ENCODE measurements at regions not wholly inside any gene's neighbourhood (a gene's known extent, or its start where the extent isn't known, plus 50 kb on each side); places are given as distances from the start of the nearest gene placed in this dataset.

DNA sequence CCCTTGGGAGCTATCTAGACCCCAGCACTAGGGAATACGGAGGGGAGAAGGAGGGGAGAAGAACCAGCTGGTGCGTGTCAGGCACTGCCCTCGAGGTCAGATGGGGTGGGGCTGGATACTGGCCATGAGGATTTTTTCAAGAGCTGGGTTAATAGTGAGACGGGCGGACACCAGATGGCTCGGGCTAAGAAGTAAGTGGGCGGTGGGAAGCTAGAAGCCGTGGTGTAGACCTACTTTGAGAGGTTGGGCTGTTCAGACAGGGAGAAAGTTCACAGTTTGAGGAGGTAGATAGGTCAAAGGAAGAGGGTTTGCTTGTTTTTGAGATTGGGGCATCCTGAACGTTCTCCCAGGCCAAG lies 303.8 kb downstream of the SEC14L1 start:
- no peak for DNase-seq (ENCODE audit: low read depth in 2 of 2)

DNA sequence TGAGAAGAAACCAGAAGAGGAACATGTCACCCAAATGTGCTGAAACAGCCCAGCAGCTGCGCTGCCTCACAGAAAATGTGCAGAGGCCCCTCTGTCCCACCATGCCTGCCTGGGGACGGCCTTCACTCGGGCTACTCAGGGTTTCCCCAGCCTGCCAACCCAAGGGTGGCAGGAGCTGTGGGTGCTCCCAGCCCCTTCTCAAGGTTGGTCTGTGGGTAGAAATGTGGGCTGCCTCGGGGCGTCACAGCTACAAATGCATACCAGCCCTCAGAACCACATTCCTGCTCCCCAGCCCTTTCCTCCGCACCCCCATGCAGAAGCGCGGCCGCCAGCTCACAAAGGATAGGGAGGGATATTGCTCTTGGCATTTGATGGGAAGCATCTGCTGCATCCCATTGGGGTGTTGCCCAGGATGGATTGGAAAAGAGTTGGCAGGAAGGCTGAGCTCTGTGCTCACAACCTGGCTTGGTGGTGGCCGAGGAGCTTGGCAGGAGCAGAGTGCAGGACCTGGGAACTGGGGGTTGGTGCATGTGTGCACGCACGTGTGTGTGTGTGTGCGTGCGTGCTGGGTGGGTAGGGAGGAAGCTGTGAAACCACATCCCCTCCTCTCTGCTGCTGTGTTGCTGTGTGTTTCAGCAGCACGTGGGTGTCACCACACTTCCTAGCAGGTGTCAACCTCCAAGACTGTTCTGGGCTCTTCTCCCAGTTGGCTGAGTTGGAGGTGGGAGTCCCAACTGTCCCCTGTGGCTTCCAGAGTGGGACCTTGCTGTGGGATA lies 304.4 kb downstream of the SEC14L1 start:
- peak in 1 of 2 donors; percentile 64 for DNase-seq (ENCODE audit: low read depth in 2 of 2)

DNA sequence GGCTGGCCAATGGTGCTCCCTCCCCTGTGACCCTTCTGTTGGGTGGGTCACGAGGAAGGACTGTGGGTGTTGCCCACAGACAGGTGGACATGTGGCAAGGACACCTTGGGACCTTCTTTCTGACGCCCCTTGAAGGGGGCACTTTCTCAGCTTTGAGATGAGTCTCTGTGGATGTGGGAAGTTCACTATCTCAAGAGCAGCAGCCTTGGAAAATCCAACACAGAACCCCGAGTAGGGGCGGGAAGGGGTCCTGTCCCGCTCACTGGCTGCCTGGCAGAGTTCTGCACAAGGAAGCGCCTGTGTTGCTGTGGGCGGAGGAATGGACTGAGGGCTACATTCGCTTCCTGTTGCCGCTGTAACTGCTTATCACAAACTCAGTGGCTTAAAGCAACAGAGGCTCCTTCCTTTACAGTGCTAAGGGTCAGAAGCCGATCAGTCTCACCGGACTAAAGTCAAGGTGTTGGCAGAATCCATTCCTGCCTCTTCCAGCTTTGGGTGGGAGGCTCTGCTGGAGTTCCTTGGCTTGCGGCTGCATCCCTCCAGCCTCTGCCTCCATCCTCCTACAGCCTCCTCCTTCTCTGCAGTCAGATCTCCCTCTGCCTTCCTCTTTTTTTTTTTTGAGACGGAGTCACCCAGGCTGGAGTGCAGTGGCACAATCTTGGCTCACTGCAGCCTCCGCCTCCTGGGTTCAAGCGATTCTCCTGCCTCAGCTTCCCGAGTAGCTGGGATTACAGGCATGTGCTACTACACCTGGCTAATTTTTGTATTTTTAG lies 305.2 kb downstream of the SEC14L1 start:
- no peak for DNase-seq (ENCODE audit: low read depth in 2 of 2)

DNA sequence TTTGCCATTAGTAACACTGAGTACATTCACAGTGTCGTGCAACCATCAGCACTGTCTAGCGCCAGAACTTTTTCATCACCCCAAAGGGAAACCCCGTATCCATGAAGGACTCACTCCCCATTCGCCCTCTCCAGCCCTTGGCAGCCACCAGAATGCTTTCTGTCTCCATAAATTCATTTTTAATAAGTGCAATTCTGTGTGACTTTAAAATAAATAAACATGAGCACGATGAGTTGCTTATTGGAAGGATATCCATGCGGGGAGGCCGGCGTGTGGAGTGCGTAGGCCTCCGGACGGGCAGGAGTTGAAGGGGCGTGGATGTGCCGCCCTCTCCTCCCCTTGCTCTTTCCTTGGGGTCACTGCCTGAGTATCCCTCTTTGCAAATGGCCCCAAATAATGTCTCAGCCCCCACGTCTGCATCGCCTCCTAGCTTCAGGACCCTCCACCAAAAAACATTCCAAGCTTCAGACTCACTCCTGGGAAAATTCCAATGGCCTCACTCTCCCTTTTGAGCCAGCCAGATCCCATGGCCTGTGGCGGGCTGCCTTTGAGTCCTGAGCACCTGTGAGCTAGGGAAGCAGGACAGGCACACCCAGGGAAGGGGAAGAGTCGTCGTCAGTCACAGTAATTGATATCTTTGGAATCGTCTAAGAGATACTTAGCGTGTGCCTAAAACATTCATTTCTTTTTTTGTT lies 306.3 kb downstream of the SEC14L1 start:
- DNase-seq (ENCODE audit: low read depth in 2 of 2), result no peak

DNA sequence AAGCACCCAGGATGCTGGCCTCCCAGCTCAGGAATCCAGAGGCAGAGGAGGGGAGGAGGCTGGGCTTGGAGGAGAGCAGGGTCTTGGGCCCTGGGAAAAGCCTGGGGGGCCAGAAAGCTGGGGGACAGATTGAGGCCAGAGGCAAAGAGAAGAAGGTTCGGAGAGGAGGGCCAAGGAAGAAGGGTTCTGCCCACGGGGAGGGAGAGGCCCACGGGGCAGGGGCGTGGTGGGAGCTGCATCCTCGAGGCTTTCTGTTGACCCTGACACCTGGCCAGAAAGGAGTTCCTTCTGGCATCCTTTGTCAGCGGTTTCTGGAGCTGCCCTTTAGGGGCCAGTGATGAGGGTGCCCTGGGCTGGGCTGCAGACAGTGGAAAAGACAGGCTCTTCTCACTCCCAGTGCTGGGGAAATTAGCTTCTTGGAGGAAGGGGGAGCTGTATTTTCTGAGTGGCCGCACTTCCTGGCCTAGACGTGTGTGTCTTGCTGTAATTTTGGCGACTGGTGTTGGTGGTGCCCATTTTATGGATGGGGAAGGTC lies 308.7 kb downstream of the SEC14L1 start:
- no peak for DNase-seq (ENCODE audit: low read depth in 2 of 2)

DNA sequence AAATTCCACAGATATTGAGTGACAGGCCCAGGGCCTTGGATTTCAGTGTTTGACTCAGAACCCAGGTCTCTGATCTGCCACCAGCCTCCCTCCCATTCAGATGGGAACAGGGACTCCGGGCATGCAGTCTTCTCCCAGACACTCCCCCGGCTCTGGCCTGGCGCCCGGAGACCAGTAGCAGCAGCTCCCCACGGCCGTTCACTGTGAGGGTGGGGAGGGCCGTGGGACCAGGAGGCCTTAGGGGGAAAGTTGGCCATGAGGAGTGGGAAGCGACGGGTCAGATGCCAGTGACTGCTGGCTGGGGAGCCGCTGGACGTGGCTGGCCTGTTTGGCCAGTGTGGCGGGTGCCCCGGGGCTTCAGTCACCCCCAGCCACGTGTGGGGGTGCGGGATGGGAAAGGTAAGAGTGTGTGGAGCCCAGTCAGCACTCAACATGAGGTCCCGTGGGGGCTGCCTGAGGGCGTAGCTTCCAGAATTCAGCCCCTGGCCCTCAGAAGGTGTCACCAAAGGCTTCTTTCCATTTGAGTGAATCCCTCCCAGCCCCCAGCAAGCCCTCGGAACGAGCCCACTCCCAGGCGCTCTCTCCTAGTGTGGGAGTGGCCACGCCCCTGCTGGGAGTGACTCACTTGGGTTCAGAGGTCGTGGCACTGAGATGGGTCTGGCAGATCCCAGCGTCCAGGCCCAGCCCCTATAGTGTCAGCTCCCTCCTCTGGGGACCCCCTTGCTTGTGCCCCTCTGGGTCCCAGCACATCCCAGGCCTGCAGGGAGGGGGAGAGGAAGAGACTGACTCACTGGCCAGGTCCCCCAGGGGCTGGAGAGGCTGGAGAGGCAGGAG lies 309.4 kb downstream of the SEC14L1 start:
- peak in 1 of 2 donors; percentile 71 for DNase-seq (ENCODE audit: low read depth in 2 of 2)

DNA sequence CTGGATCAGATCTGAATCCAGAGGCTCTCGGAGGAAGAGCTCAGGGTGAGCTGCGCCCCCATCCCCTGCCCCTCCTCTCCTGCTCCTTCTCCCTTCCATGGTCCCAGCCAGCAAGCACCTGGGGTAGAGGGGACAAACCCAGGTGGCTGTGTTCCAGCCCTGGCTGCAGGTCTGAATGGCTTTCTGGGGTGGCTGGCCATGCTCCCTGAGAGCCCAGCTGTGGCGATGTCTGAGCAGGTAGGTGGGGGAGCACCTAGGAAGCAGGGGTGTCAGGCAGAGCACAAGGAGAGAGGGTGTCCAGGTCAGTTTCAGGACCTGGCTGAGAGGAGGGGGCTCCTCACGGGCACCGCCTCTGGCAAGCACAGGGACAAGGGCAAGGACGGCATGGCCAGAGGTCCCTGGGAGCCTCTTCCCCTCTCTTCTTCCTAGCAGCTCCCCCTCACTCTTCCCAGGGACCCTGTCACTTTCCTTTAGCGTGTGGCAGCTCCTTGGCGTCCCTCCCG lies 310.0 kb downstream of the SEC14L1 start:
- no peak for DNase-seq (ENCODE audit: low read depth in 2 of 2)

DNA sequence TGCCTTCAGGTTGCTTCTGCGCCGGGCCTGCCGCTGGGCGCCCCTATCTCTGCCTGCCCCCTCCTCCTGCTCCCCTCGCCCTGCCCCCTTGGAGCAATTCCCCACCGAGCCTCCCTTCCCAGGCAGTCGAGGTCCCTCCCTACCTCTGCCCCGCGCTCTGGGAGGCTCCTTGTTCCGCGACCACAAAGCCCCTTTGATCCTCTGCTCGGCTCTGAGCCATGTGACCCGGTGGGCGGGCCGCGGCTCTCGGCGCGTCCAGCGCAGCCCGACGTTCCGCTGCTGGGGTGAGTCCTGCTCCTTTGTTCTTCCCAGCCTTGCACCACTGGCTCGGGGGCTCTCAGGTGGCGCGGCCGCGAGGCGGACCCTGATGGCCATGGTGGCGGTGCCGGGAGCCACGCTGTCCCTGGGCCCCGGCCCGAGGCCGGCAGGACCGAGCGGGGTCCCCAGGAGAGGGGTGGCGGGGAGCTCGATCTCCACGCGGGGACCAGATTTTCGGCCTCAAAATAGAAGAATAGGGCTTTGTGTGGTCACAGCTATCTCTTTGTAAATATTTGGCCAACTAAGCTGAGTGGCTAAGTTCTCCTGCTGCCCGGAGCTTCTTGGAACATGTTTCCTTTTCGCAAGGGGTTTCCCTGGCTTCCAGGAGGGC lies 310.6 kb downstream of the SEC14L1 start:
- DNase-seq (ENCODE audit: low read depth in 2 of 2), result peak in 1 of 2 donors; percentile 68

DNA sequence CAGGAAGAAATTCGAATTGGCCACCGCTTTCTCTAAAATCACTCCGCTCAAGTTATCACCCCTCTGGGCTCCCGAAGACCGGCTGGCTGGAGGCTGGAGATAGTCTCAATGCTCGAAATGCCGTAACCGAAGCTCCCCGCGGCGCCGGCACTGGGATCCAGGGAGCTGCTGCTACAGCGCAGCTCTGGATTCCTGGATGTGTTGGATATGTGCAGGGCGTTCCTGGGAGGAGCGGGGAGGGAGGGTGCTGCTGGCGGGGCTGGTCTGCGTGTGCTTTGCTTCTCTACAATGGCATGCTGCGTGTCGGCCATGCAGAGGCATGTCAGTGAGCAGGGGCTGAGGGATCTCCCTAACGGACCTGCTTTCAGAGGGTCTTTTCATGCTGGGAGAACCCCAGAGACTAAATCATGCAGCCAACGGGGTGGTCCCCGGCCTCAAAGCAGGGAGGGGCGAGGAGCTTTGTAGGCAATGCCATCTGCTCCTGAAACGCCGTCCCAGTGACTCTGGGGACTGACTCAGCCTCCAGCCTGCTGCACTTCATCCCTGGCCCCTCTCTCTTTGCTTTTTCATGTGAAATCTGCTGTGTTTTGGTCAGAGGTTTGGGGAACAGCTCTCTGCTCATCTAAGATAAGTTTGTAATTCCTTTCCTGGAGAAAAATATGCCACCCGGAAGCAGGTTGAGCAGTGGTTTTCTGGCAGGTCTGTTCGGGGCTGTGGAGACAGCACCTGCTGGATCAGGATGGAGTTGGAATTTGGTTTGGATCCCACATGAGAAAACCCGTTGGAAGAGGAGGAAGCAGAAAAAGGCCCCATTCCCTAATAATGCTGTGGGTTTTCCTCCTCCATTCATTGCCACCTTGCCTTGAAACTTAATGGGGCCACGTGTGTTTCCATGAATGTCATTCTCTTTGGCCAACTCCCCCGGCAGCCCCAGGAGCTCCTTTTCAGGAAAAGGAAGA lies 311.4 kb downstream of the SEC14L1 start:
- no peak for DNase-seq (ENCODE audit: low read depth in 2 of 2)

DNA sequence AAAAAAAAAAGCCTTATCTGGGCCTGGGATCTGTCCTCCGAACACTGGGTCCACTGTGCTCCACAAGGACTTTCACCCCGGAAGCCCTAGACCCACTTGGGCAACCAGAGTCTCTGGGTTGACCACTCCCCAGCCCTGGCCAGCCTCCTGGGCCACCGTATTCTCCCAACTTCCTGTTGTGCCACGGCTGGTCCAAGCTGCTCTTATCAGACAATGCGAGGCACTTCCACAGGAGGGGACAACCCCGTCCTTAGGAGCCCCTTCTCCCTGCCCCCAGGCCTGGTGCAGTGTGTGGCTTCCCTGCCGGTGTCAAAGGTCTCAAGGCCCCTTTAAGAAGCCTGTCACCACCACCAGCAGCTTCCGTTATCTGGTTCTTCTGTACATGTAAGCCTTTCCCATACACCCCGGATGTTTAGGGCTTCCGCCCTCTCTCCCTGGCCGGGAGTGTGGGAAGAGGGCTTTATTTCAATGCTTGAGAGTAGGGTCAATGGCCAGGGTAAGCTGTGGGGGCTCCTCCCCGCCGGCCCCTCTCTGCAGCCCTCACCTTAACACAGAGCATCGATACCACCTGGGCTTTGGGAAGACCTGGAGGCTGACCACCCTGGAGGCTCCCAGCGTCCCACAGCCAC lies 313.0 kb downstream of the SEC14L1 start:
- DNase-seq (ENCODE audit: low read depth in 2 of 2), result no peak

DNA sequence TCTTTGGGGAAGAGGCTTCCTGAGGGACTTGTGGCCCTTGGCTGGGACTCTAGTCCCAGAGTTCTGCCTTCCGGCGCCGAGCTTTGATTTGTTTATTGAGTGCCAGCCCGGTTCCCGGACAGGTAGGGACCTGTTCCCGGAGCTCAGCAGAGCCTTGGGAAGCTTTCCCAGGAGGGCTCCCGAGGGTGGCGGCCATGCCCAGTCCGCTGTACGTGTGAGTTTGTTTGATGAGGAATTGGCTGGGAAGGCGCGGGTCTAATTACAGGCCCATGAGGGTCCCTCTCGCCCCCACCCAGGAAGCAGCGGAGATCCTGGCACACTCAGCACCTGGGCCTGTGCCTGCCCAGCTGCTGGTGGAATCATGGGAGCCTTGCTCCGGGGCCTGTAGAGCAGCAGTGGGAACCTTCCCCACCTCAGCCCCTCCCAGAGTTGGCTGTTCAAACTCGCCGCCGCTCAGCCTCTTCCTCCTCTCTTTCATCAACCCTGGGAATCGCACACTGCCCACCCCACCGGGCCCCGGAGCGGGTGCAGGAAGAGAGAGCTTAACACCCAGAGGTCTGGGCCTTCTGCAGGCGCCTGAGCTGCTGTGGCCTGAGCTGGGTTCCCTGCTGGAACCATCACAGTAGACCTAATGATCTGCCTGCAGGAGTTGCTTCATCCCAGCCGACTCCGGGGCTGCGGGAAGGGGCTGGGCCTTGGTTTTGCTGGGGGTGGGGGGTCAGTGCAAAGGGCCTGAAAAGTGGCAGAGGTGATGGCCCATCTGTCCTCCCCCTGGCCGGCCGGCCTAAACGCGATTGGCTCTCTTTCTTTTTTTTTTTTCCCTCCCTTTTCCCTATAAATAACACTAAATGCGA lies 313.7 kb downstream of the SEC14L1 start:
- DNase-seq (ENCODE audit: low read depth in 2 of 2), result no peak

DNA sequence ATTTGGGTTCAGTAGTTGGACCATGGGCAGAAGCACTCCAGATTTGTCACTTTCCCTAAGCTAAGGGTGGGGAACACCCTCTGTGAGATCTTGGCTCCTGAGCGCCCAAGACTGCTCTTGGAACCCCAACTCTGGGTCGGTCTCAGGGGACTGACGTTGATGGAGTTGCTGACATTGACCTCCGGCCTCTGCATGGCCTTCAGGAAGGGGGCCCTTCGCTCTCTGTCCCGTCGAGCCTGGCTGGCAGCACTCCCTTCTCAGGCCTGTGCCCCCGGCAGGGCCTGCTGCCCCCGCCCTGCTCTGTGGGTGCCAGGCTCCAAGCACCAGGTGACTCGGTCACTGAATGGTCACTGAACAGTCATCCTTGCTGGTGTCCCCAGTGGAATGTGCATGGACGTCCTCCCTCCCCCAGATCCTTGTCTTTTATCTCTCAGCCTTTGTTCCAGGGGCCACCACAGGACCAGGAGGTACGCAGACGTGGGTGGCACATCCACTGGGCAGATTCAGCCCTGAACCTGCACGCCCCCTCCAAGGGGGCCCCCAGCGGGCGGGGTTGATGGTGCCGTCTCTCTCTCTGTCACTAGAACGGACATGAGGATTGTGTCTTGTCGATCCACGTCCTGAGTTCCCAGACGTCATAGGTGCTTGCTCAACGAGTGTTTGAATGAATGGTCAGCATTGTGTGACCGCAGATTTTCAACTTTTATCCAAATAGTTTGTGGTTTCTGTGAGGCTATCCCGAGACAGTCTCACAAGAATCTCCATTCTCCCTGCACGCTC lies 314.5 kb downstream of the SEC14L1 start:
- DNase-seq (ENCODE audit: low read depth in 2 of 2), result no peak

DNA sequence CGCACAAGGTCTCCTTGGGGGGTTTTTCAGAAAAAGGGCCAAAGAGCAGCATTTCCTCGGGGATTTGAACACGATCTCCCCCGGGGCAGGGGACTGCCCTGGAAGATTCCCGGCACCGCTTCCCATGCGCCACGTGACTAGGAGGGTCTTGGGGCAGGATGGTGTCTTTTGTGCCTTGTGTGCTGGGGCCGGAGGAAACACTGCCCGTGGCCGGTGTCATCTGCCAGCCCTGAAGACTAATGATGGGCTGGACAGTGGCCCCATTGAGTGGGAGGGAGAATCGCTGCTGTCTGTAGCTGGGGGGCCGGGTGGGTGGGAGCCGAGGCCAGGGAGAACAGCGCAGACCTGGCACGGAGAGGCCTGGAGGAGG lies 315.1 kb downstream of the SEC14L1 start:
- no peak for DNase-seq (ENCODE audit: low read depth in 2 of 2)

DNA sequence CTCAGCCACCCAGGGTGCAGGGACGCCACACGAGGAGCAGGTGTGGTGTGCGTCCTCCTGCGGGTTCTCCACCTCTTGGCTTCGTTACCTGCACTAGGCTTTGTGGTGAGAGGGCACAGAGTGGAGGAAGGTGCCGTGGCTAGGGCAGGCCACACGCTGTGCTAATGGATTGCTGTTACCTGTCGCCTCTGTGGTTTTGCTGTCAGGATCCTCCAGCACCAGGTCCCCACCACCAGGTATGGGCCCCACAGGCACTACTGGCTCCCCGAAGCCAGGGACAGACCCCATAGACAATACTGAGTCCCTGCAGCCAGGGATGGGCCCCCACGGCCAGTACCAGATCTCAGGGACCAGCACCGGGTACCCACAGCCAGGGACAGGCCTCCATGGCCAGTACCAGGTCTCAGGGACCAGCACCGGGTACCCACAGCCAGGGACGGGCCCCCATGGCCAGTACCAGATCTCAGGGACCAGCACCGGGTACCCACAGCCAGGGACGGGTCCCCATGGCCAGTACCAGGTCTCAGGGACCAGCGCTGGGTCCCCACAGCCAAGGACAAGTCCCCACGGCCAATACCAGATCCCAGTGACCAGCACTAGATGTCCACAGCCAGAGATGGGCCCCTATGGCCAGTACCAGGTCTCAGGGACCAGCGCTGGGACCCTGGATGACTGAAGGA lies 315.6 kb downstream of the SEC14L1 start:
- no peak for DNase-seq (ENCODE audit: low read depth in 2 of 2)

DNA sequence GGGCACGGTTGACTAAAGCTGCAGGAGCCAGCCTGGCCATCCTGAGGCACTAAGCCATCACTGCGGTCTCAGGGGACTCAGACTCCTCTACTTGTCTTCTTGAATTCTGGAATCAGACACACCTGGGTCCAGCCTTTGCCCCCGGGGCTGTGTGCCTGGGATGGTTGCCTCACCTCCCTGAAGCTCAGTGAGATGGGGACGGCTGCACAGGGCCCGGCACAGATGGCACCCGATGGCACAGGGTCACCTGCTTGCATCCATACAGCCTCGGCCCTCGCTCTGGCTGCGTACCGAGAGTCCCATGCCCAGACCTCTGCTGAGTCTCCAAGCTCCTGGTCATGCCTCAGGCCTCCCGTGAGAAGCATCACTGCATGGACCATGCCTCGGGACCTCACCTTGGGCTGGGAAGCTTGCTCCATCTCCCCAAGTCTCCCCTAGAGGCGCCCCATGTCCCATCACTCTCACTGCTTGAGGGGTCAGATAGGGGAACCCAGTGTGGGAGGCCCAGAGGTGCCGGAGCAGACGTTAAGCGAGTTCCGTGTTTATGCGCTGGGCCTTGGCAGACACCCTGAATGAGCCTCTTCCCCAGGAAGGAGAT lies 316.3 kb downstream of the SEC14L1 start:
- no peak for DNase-seq (ENCODE audit: low read depth in 2 of 2)

DNA sequence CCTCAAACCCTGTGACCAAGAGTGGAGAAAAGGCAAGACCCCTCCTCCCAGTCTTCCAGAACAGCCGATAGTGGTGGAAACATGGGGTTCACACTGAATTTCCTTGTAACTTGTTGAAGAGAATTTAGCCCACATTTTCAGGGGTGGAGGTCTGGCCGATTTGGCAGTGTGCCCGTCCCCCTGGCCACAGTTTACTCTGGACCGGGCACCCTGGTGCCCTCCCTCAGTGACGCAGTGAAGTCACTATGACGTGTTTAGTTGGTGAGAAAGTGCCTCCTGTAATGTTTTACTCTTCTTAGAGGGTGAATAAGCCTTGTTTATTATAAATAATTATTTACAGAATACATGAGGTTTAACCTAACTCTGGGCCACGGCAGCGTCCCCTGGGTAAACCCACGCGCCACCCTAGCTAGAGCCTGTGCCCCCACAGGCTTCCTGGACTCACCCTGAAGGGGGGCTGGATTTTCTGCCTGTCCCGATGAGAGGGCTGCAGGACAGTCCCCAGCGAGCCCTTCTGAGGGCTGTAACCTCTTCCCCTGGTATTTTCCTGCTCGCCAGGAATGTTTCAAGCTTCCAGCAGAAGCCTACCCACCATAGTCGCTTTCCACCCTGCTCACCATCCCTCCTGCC lies 316.9 kb downstream of the SEC14L1 start:
- DNase-seq (ENCODE audit: low read depth in 2 of 2), result no peak

Data from activated CD4-positive, alpha-beta T cell treated with anti-CD3 and anti-CD28 coated beads for 24 hours (primary cell).